ENCODE measurements at regions not wholly inside any gene's neighbourhood (a gene's known extent, or its start where the extent isn't known, plus 50 kb on each side); places are given as distances from the start of the nearest gene placed in this dataset.

GRCh38 chr15:70320077-70320476, 222.4 kb upstream of the TLE3 start:
- no peak for TF ChIP-seq CTCF (IDR thresholded peaks at IDR 0.05)
- no peak for TF ChIP-seq POLR2A (IDR thresholded peaks at IDR 0.05)
